CD4-positive, alpha-beta T cell (primary cell): ENCODE measurements at regions not wholly inside any gene's neighbourhood (a gene's known extent, or its start where the extent isn't known, plus 50 kb on each side); places are given as distances from the start of the nearest gene placed in this dataset.

Experiments used
- ATAC-seq: fragments of 200-7000 bp; cut with Tn5 transposase; one replicate; pipeline ENCODE4 v1.10.0; 2022; ENCODE audit warnings: mild to moderate bottlenecking; ENCODE audit not compliant: poor library complexity
- CTCF ChIA-PET: fragments of 350-600 bp; sonication (Branson Sonifier 250); formaldehyde crosslinking; loops from one replicate; lab custom pipeline; 2021; ENCODE audit warnings: antibody characterized with exemption, inconsistent platforms; lab: Charles Lee
- POLR2A ChIA-PET: fragments of 350-600 bp; sonication (Branson Sonifier 250); formaldehyde crosslinking; loops from one replicate; lab custom pipeline; 2021; ENCODE audit warnings: antibody characterized with exemption, inconsistent platforms; lab: Charles Lee
- DNase-seq, 14 experiments: peaks; one replicate each; pipeline ENCODE4 v3.0.0-alpha.2; 2013 to 2020; ENCODE audit warnings: mixed read lengths in 2 of 14
- H3K27ac ChIP-seq, 2 donors: one replicate each; pipeline versions ENCODE4 v1.5.1 to v1.7.0; 2013; ENCODE audit warnings: low read length in 2 of 2, low read depth in 1 of 2, mild to moderate bottlenecking in 1 of 2
- H3K27me3 ChIP-seq, 2 experiments: 1 replicate in 1 of 2; 2 replicates in 1 of 2; pipeline versions ENCODE4 v1.6.1 to v1.7.0; 2013; ENCODE audit warnings: low read length in 2 of 2, control low read depth in 1 of 2, mild to moderate bottlenecking in 1 of 2, moderate library complexity in 1 of 2; ENCODE audit not compliant: insufficient read depth in 2 of 2, control insufficient read depth in 1 of 2
- H3K36me3 ChIP-seq: one replicate; pipeline ENCODE4 v1.6.1; 2013; ENCODE audit warnings: low read length, control low read depth; ENCODE audit not compliant: insufficient read depth
- H3K4me1 ChIP-seq: one replicate; pipeline ENCODE4 v1.6.1; 2013; ENCODE audit warnings: low read length, control low read depth; ENCODE audit not compliant: insufficient read depth
- H3K4me3 ChIP-seq: one replicate; pipeline ENCODE4 v1.5.1; 2013; ENCODE audit warnings: mild to moderate bottlenecking, low read length, moderate library complexity
- H3K9me3 ChIP-seq, 2 experiments: 1 replicate in 1 of 2; 2 replicates in 1 of 2; pipeline versions ENCODE4 v1.6.1 to v1.7.0; 2013; ENCODE audit warnings: low read length in 2 of 2, mild to moderate bottlenecking in 2 of 2, control low read depth in 1 of 2, moderate library complexity in 1 of 2; ENCODE audit not compliant: control insufficient read depth in 1 of 2, insufficient read depth in 1 of 2
- H3K27ac Mint-ChIP-seq: one replicate; pipeline ENCODE4 v1.8.0; 2020; ENCODE audit warnings: mixed read lengths
- H3K27me3 Mint-ChIP-seq: one replicate; pipeline ENCODE4 v1.8.0; 2021; ENCODE audit warnings: mixed read lengths
- H3K36me3 Mint-ChIP-seq: one replicate; pipeline ENCODE4 v1.8.0; 2021; ENCODE audit warnings: low read depth, mixed read lengths
- H3K4me1 Mint-ChIP-seq: one replicate; pipeline ENCODE4 v1.8.0; 2021; ENCODE audit warnings: low read depth, mixed read lengths
- H3K4me3 Mint-ChIP-seq: one replicate; pipeline ENCODE4 v1.8.0; 2020; ENCODE audit warnings: mild to moderate bottlenecking, mixed read lengths
- H3K9me3 Mint-ChIP-seq: one replicate; pipeline ENCODE4 v1.8.0; 2020; ENCODE audit warnings: mixed read lengths
- intact Hi-C, 2 experiments: fragments of 100-400 bp; cut with DNase I in 1 of 2; cut with micrococcal nuclease in 1 of 2; formaldehyde crosslinking; loops; one replicate each; pipeline versions ENCODE4 v1.15.1 to v1.9.0; 2023 to 2025; cut with DNase I, micrococcal nuclease
- TF ChIP-seq, protein P1 (sequence below): fragments of 200-600 bp; IDR thresholded peaks from one replicate; pipeline ENCODE4 v1.8.0; 2022; ENCODE audit warnings: antibody characterized with exemption, mild to moderate bottlenecking

DNA sequence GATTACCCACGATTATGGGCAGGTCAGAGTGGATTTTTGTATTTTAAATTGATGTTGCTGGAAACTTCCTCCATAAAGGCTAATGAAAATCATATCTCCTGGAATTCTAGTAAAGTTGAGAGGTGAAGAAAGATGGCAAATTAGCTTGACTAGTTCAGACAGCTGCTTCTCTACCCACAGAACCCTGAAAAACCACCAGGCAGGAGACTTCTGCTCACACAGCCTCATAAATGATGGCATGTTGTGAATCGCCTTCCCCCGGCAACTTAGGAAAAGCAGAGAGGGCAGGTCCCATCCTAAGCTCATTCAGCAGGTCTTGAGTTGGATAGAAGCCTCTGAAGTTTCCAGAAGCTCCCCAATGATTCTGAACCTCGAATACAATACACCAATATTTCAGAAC, 87.6 kb upstream of the SLC7A1 start:
- Histone ChIP-seq H3K27me3 (peaks cover 2 to 5% of the 10 kb centered on the region in 2 experiments), H3K4me3 (no peak overlapping the region), H3K4me1 (no peaks in the 10 kb centered on the region), H3K9me3 (no peaks in the 10 kb centered on the region), H3K27ac (no peak overlapping the region), H3K36me3 (no peaks in the 10 kb centered on the region)
- H3K9me3 Mint-ChIP-seq, result peaks cover 3% of the 10 kb centered on the region
- DNase-seq (no peak), ATAC-seq (no peak)
- H3K27ac Mint-ChIP-seq, result no peak overlapping the region
- no peak overlapping the region for H3K4me3 Mint-ChIP-seq
- H3K4me1 Mint-ChIP-seq, result no peaks in the 10 kb centered on the region
- TF ChIP-seq, protein P1, sequence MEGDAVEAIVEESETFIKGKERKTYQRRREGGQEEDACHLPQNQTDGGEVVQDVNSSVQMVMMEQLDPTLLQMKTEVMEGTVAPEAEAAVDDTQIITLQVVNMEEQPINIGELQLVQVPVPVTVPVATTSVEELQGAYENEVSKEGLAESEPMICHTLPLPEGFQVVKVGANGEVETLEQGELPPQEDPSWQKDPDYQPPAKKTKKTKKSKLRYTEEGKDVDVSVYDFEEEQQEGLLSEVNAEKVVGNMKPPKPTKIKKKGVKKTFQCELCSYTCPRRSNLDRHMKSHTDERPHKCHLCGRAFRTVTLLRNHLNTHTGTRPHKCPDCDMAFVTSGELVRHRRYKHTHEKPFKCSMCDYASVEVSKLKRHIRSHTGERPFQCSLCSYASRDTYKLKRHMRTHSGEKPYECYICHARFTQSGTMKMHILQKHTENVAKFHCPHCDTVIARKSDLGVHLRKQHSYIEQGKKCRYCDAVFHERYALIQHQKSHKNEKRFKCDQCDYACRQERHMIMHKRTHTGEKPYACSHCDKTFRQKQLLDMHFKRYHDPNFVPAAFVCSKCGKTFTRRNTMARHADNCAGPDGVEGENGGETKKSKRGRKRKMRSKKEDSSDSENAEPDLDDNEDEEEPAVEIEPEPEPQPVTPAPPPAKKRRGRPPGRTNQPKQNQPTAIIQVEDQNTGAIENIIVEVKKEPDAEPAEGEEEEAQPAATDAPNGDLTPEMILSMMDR, result no peak
- ChIA-PET CTCF (no interaction called here), POLR2A (no interaction called here)
- no peaks in the 10 kb centered on the region for H3K36me3 Mint-ChIP-seq
- intact Hi-C loops, result no loop called here
- H3K27me3 Mint-ChIP-seq, result peaks cover 27% of the 10 kb centered on the region

DNA sequence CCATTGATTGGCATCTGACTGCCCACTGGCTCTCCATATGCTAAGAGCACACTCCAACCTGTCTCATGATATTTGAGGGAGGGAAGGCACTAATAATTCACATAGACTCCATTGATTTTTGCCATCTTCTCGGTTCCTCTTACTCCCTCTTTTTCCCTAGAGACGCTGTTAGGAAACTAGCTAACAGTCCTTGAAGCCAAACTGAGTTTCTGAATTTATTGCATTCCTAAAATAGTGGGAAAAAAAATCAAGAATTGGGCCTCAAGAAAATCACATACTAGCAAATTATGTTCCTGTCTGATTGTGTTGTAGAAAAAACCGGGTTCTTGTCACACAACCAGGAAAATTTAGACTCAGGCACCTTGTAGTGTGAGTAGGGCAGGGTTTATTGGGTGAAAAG, 86.4 kb upstream of the SLC7A1 start:
- Mint-ChIP-seq H3K36me3 (no peaks in the 10 kb centered on the region), H3K9me3 (peaks cover 3% of the 10 kb centered on the region), H3K27me3 (peaks cover 27% of the 10 kb centered on the region), H3K27ac (no peak overlapping the region), H3K4me1 (no peaks in the 10 kb centered on the region), H3K4me3 (no peak overlapping the region)
- Histone ChIP-seq H3K9me3 (no peaks in the 10 kb centered on the region), H3K36me3 (no peaks in the 10 kb centered on the region), H3K4me3 (no peak overlapping the region), H3K27me3 (peaks cover 2 to 5% of the 10 kb centered on the region in 2 experiments), H3K27ac (no peak overlapping the region), H3K4me1 (no peaks in the 10 kb centered on the region)
- intact Hi-C loops, result no loop called here
- ATAC-seq (no peak), DNase-seq (no peak)
- ChIA-PET POLR2A (no interaction called here), CTCF (no interaction called here)
- TF ChIP-seq, protein P1, result no peak

DNA sequence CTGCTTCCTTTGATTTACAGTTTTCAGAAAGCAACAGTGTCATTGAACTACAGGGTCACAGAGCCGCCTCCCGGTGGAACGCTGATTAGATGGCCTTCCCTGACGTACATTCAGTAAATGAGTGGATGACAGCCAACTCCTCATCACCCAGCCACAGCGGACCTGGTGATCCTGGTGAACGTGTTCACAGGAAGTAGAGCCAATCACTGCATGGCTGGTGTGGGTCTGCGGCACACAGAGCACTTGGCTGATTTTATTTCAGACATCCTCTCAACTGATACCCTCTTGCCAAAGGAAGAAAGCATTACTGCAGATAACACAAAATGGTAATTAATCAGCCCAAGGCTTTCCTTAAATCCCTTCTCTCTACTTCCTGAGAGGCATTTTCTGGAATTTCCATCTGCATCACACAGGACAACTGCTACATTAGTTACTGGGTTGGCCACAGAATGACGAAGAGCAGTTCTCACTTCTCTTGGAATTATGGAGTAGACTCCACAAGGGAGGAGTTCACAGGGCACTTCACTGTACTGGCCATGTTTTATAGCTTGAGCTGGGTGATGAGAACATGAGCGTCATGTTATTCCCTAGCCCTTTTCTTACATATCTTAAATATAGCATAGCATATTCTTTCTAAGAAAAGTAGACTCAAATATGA, 84.0 kb upstream of the SLC7A1 start:
- POLR2A ChIA-PET, result no interaction called here

More for the DNA sequence above, 84.0 kb upstream of the SLC7A1 start:
- Mint-ChIP-seq H3K27ac (no peak overlapping the region), H3K4me3 (no peak overlapping the region), H3K4me1 (no peaks in the 10 kb centered on the region), H3K36me3 (no peaks in the 10 kb centered on the region), H3K27me3 (peaks cover 26% of the 10 kb centered on the region), H3K9me3 (peaks cover 3% of the 10 kb centered on the region)
- Histone ChIP-seq H3K36me3 (no peaks in the 10 kb centered on the region), H3K27me3 (peaks cover 2 to 5% of the 10 kb centered on the region in 2 experiments), H3K27ac (no peak overlapping the region), H3K4me3 (no peak overlapping the region), H3K4me1 (no peaks in the 10 kb centered on the region), H3K9me3 (no peaks in the 10 kb centered on the region)
- CTCF ChIA-PET, result no interaction called here
- DNase-seq, result no peak
- no peak for ATAC-seq
- TF ChIP-seq, protein P1, result no peak
- intact Hi-C loops, result no loop called here
